ENCODE measurements at regions not wholly inside any gene's neighbourhood (a gene's known extent, or its start where the extent isn't known, plus 50 kb on each side); places are given as distances from the start of the nearest gene placed in this dataset.

DNA sequence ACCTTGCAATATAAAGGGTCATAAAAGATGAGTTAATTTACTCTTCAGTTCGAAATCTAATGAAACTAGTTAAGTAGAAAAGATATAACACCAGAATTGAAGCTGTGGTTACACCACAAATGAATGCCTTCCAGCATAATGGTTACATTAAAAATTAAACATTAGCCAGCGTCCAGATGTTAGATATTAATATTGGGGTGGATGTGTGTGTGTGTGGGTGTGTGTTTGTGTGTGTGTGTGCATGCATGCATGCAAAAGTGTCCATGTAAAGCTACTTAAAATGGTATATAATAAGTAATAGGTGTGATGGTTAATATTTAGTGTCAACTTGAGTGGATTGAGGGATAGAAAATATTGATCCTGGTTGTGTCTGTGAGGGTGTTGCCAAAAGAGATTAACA is 170.4 kb upstream of the FN1 start:
- TF ChIP-seq POLR2AphosphoS5 (IDR thresholded peaks at IDR 0.05; ENCODE audit: borderline replicate concordance, low read depth, low read length) (peak; percentile 22; the same call in 1 of the 2 replicates), EZH2 (IDR thresholded peaks at IDR 0.05) (no peak), FOXP2 (optimal IDR thresholded peaks at IDR 0.05; ENCODE audit: control extremely low read depth, extremely low read length, insufficient read depth) (no peak)
